ENCODE measurements at regions not wholly inside any gene's neighbourhood (a gene's known extent, or its start where the extent isn't known, plus 50 kb on each side); places are given as distances from the start of the nearest gene placed in this dataset.

GRCh38 chr3:103785537-103785936 lies 1350.7 kb downstream of the ZPLD1 start:
- DNase-seq (ENCODE audit: low read depth, low spot score) = no peak

GRCh38 chr3:103786296-103786695 lies 1351.5 kb downstream of the ZPLD1 start:
- no peak for DNase-seq (ENCODE audit: low read depth, low spot score)

- no peak for DNase-seq (ENCODE audit: low read depth, low spot score)
These were observed 1352.5 kb downstream of the ZPLD1 start for GRCh38 chr3:103787164-103787871.

GRCh38 chr3:103787879-103788278 lies 1353.1 kb downstream of the ZPLD1 start:
- no peak for DNase-seq (ENCODE audit: low read depth, low spot score)

GRCh38 chr3:103791786-103792515 lies 1357.1 kb downstream of the ZPLD1 start:
- no peak for DNase-seq (ENCODE audit: low read depth, low spot score)

GRCh38 chr3:103794656-103795055 lies 1359.8 kb downstream of the ZPLD1 start:
- peak; percentile 33 for DNase-seq (ENCODE audit: low read depth, low spot score)

GRCh38 chr3:103796068-103796467 lies 1361.3 kb downstream of the ZPLD1 start:
- no peak for DNase-seq (ENCODE audit: low read depth, low spot score)

GRCh38 chr3:103803787-103804186 lies 1369.0 kb downstream of the ZPLD1 start:
- DNase-seq (ENCODE audit: low read depth, low spot score) = no peak

GRCh38 chr3:103810167-103810566 lies 1375.4 kb downstream of the ZPLD1 start:
- DNase-seq (ENCODE audit: low read depth, low spot score) = no peak

- no peak for DNase-seq (ENCODE audit: low read depth, low spot score)
These were observed 1379.1 kb downstream of the ZPLD1 start for GRCh38 chr3:103813955-103814354.

- no peak for DNase-seq (ENCODE audit: low read depth, low spot score)
These were observed 1383.6 kb downstream of the ZPLD1 start for GRCh38 chr3:103818398-103818797.

GRCh38 chr3:103818800-103819199 lies 1384.0 kb downstream of the ZPLD1 start:
- peak; percentile 9 for DNase-seq (ENCODE audit: low read depth, low spot score)

GRCh38 chr3:103825586-103825985 lies 1390.8 kb downstream of the ZPLD1 start:
- DNase-seq (ENCODE audit: low read depth, low spot score) = no peak

- DNase-seq (ENCODE audit: low read depth, low spot score) = no peak
These were observed 1395.0 kb downstream of the ZPLD1 start for GRCh38 chr3:103829723-103830326.

GRCh38 chr3:103847081-103848062 lies 1412.6 kb downstream of the ZPLD1 start:
- DNase-seq (ENCODE audit: low read depth, low spot score) = no peak

- no peak for DNase-seq (ENCODE audit: low read depth, low spot score)
These were observed 1417.0 kb downstream of the ZPLD1 start for GRCh38 chr3:103851793-103852192.

- DNase-seq (ENCODE audit: low read depth, low spot score) = no peak
These were observed 1427.6 kb downstream of the ZPLD1 start for GRCh38 chr3:103862415-103862814.

- no peak for DNase-seq (ENCODE audit: low read depth, low spot score)
These were observed 1428.6 kb downstream of the ZPLD1 start for GRCh38 chr3:103863381-103863780.

- DNase-seq (ENCODE audit: low read depth, low spot score) = no peak
These were observed 1431.3 kb downstream of the ZPLD1 start for GRCh38 chr3:103866113-103866512.

GRCh38 chr3:103873021-103873420 lies 1438.2 kb downstream of the ZPLD1 start:
- no peak for DNase-seq (ENCODE audit: low read depth, low spot score)

- DNase-seq (ENCODE audit: low read depth, low spot score) = no peak
These were observed 1439.2 kb downstream of the ZPLD1 start for GRCh38 chr3:103873897-103874545.
